GM19455 (cell line): ENCODE measurements at regions not wholly inside any gene's neighbourhood (a gene's known extent, or its start where the extent isn't known, plus 50 kb on each side); places are given as distances from the start of the nearest gene placed in this dataset.
"Not testable (repeated sequence)": the region's sequence is repeated elsewhere in the genome, so short reads cannot be mapped to it uniquely, and the experiment has no call there.

Experiments
- ATAC-seq: cut with Tn5 transposase; IDR thresholded peaks from one replicate; pipeline ENCODE4 v1.9.1; 2021; ENCODE audit not compliant: unreplicated experiment

DNA sequence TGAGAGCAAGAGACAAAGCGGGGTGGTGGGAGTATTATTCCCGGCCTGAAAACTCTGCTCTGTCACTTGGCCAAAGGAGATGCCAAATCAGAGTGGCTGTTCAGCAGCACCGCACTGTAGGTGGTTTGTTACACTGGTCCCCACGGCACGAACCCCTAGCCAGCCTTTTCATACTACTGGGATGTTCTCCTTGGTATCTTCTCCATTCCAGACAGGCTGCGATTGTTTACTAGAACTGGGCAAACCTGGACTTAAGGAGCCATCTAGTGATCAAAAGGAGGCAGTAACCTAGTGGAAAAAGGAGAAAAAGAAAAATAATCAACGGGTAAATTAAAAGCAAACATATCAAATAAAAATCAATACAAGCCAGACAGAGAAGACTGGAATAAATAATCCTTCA, 58.9 kb upstream of the TMTC2 start:
- ATAC-seq = no peak

DNA sequence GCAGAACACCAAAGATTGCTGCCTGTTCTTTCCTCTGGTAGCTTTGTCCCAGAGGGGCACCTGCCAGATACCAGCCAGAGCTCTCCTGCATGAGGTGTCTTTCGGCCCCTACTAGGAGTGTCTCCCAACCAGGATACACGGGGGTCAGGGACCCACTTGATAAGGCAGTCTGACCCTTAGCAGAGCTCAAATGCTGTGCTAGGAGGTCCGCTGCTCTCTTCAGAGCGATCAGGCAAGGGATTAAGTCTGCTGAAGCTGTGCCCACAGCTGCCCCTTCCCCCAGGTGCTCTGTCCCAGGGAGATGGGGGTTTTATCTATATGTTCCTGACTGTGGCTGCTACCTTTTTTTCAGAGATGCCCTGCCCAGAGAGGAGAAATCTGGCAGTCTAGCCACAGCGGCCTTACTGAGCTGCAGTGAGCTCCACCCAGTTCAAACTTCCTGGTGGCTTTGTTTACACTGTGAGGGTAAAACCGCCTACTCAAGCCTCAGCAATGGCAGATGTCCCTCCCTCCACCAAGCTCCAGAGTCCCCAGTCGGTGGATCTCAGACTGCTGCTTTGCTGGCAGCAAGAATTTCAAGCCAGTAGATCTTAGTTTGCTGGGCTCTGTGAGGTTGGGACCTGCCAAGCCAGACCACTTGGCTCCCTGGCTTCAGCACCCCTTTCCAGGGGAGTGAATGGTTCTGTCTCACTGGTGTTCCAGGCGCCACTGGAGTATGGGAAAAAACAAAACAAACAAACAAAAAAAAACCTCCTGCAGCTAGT, 52.0 kb upstream of the TMTC2 start:
- ATAC-seq = not testable (repeated sequence)

DNA sequence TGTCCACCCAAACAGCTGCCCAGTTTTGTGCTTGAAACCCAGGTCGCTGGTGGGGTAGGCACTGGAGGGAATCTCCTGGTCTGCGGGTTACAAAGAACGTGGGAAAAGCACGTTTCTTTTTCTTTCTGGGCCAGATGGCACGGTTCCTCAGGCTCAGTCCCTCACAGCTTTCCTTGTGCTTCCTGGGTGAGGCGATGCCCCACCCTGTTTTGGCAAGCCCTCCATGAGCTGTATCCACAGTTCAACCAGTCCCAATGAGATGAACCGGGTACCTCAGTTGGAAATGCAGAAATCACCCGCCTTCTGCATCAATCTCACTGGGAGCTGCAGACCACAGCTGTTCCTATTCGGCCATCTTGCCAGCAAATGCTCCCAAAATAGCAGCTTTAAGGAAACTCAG, 51.4 kb upstream of the TMTC2 start:
- ATAC-seq = no peak
